ENCODE measurements at regions not wholly inside any gene's neighbourhood (a gene's known extent, or its start where the extent isn't known, plus 50 kb on each side); places are given as distances from the start of the nearest gene placed in this dataset.

DNA sequence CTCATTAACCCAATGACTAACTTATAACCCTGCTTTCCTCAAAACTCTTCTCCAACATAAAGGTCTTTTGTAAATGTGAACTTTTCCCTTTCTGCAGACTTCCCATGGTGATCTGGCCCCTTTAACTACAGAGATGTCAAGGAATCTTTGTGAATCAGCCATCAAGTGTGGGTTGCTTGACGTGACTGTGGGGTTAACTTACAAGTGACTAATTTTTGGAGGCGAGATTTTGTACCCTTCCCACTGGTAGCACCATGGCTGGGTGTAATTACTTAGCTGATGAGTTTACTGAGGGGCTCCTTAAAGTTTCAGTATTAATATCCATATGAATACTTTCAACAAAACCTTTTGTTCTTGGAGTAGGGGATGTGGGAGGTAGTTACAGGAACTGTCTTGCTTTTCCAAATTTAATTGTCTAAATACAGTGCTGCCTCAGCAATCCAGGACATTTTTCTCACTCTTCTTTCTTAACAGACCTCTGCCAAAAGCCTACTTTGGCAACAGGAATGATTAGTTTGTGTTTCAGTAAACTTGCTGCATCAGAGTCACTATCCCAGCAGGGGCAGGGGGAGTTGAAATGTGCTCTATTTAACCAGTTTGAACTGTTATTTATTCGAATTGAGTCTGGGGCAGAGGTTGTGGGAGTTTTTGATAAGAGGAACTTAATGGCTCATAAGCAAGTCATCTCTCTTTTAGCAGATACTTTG, 217.3 kb upstream of the FGGY start:
- TF ChIP-seq TAF1 (IDR thresholded peaks at IDR 0.05; ENCODE audit: borderline replicate concordance, insufficient read depth, low read length) (no peak), POLR2AphosphoS5 (IDR thresholded peaks at IDR 0.05; ENCODE audit: low read depth, low read length) (no peak), FOXP2 (optimal IDR thresholded peaks at IDR 0.05; ENCODE audit: borderline replicate concordance, extremely low read depth, extremely low read length, insufficient read depth) (no peak), SIN3A (IDR thresholded peaks at IDR 0.05; ENCODE audit: borderline replicate concordance, insufficient read depth, low read length) (no peak)
- TF ChIP-seq, protein P1, sequence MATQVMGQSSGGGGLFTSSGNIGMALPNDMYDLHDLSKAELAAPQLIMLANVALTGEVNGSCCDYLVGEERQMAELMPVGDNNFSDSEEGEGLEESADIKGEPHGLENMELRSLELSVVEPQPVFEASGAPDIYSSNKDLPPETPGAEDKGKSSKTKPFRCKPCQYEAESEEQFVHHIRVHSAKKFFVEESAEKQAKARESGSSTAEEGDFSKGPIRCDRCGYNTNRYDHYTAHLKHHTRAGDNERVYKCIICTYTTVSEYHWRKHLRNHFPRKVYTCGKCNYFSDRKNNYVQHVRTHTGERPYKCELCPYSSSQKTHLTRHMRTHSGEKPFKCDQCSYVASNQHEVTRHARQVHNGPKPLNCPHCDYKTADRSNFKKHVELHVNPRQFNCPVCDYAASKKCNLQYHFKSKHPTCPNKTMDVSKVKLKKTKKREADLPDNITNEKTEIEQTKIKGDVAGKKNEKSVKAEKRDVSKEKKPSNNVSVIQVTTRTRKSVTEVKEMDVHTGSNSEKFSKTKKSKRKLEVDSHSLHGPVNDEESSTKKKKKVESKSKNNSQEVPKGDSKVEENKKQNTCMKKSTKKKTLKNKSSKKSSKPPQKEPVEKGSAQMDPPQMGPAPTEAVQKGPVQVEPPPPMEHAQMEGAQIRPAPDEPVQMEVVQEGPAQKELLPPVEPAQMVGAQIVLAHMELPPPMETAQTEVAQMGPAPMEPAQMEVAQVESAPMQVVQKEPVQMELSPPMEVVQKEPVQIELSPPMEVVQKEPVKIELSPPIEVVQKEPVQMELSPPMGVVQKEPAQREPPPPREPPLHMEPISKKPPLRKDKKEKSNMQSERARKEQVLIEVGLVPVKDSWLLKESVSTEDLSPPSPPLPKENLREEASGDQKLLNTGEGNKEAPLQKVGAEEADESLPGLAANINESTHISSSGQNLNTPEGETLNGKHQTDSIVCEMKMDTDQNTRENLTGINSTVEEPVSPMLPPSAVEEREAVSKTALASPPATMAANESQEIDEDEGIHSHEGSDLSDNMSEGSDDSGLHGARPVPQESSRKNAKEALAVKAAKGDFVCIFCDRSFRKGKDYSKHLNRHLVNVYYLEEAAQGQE (IDR thresholded peaks at IDR 0.05; ENCODE audit: insufficient read depth in 1 of 2, low read depth in 2 of 2, low read length in 2 of 2) = no peak

DNA sequence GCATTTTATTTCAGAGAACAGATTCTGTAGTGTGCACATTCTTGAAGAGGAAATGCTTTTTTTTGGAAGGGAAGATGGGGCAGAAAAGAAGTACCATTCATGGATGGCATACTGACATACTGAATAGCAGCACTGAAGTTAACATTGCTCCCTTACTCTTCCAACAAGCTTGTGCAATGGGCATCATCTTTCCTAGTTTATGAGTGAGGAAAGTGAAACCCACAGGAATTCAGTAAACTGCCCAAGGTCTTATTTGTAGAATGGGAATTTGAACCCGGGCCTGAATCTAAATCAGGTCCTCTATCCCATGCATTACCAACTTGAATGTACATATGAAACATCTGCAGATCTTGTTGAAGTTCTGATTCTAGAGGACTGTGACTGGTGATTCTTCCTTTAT, 215.7 kb upstream of the FGGY start:
- TF ChIP-seq SIN3A (IDR thresholded peaks at IDR 0.05; ENCODE audit: borderline replicate concordance, insufficient read depth, low read length) (no peak), POLR2AphosphoS5 (IDR thresholded peaks at IDR 0.05; ENCODE audit: low read depth, low read length) (no peak), TAF1 (IDR thresholded peaks at IDR 0.05; ENCODE audit: borderline replicate concordance, insufficient read depth, low read length) (no peak), FOXP2 (optimal IDR thresholded peaks at IDR 0.05; ENCODE audit: borderline replicate concordance, extremely low read depth, extremely low read length, insufficient read depth) (no peak)
- TF ChIP-seq, protein P1 (IDR thresholded peaks at IDR 0.05; ENCODE audit: insufficient read depth in 1 of 2, low read depth in 2 of 2, low read length in 2 of 2) = no peak

DNA sequence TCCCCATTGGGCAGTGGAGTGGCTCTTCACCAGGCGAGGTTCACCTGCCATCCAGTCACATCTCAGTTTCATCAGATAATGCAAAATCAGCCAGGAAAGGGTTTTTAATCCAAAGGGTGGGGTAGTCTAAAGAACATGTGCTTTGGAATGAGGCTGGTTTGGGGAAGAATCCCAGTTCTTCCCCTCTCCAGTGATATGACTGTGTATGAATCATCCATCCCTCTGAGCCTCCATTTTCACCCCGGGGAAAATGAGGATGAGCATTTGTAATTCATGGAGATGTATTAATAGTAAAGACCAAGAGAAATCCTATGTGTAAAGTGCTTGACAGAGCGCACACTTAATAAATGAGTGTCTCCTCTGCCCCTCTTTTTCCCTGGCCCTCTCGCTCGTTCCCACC, 215.1 kb upstream of the FGGY start:
- TF ChIP-seq, protein P1 (IDR thresholded peaks at IDR 0.05; ENCODE audit: insufficient read depth in 1 of 2, low read depth in 2 of 2, low read length in 2 of 2) = no peak
- TF ChIP-seq SIN3A (IDR thresholded peaks at IDR 0.05; ENCODE audit: borderline replicate concordance, insufficient read depth, low read length) (no peak), FOXP2 (optimal IDR thresholded peaks at IDR 0.05; ENCODE audit: borderline replicate concordance, extremely low read depth, extremely low read length, insufficient read depth) (no peak), TAF1 (IDR thresholded peaks at IDR 0.05; ENCODE audit: borderline replicate concordance, insufficient read depth, low read length) (no peak), POLR2AphosphoS5 (IDR thresholded peaks at IDR 0.05; ENCODE audit: low read depth, low read length) (no peak)

DNA sequence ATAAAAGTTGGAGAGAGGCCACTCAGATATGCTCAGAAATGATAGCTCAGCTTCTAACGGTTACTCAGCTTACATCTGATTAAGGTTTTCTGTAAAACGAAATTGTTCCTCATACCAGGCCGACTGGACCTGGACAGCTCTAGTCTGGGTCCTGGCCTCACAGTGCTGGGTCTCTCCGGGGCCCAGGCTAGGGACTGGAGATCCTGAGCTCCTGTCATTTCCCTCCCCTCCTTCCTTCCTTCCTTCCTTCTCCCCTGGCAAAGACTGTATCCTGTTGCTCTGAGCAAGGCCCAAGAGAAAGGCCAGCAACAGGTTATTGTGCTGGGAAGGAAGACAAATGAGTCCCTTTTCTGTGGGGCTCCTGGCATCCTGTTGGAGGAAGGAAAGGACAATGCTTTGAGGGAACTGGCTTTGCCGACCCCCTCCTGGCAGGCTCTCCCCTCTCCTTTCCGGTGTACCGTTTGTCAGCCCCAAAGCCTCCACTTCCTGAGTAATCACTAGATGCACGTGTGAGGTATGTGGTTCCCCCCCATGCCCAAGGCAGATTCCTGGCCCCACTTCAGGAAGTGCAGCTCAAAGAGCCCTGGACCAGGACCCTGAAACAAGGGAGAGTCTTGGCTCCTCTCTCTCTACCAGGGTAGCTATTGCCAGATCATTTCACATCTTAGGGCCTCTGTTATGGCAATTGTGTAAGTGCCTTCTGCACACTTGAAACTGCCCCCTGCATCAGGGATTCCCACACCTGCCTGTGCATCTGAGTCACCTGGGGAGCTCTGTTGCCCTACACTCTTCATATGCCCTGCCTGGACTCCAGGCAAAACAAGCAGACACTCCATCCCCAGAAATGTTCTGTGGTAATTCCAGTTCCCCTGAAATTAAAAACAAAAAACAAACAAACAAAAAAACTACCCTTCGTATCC, 212.7 kb upstream of the FGGY start:
- TF ChIP-seq, protein P1 (IDR thresholded peaks at IDR 0.05; ENCODE audit: insufficient read depth in 1 of 2, low read depth in 2 of 2, low read length in 2 of 2) = peak in 1 of 2 experiments; percentile 55; a peak in 1 of 4 replicates
- TF ChIP-seq FOXP2 (optimal IDR thresholded peaks at IDR 0.05; ENCODE audit: borderline replicate concordance, extremely low read depth, extremely low read length, insufficient read depth) (peak; percentile 54), POLR2AphosphoS5 (IDR thresholded peaks at IDR 0.05; ENCODE audit: low read depth, low read length) (no peak), SIN3A (IDR thresholded peaks at IDR 0.05; ENCODE audit: borderline replicate concordance, insufficient read depth, low read length) (no peak), TAF1 (IDR thresholded peaks at IDR 0.05; ENCODE audit: borderline replicate concordance, insufficient read depth, low read length) (no peak)

Measured in PFSK-1 (cell line).